Endothelial cell of umbilical vein (primary cell): ENCODE measurements at regions not wholly inside any gene's neighbourhood (a gene's known extent, or its start where the extent isn't known, plus 50 kb on each side); places are given as distances from the start of the nearest gene placed in this dataset.

ENCODE experiments used
- BruUV-seq: library from RNA; stranded (reverse); fragments of 400-500 nt; replicated peaks from 2 replicates; lab custom pipeline; 2021; lab: Mats Ljungman, UMichigan
- CTCF ChIA-PET: fragments of 300-600, 350-600 bp; sonication (Branson Sonifier 250); formaldehyde crosslinking; loops from one replicate; lab custom pipeline; 2021; ENCODE audit warnings: antibody characterized with exemption, inconsistent platforms; lab: Charles Lee
- POLR2A ChIA-PET: fragments of 300-600, 350-600 bp; sonication (Branson Sonifier 250); formaldehyde crosslinking; loops from one replicate; lab custom pipeline; 2021; ENCODE audit warnings: antibody characterized with exemption, inconsistent platforms; lab: Charles Lee
- DNase-seq: peaks from one replicate; pipeline ENCODE4 v3.0.0-alpha.2; 2011; ENCODE audit warnings: low read depth, low spot score
- FAIRE-seq: peaks from 2 replicates; lab custom pipeline; 2011; peaks lifted over from hg19 to GRCh38; lab: Jason Lieb, UNC
- H2AFZ ChIP-seq: 2 replicates; pipeline ENCODE4 v1.6.0; 2012; ENCODE audit warnings: low read depth, low read length, control low read depth, inconsistent platforms
- H3K27ac ChIP-seq: 2 replicates; pipeline ENCODE4 v1.5.1; 2011; ENCODE audit warnings: low read depth, mild to moderate bottlenecking, control low read depth, low read length, moderate library complexity; ENCODE audit not compliant: insufficient read depth
- H3K27me3 ChIP-seq, 2 experiments: 2 replicates each; pipeline versions ENCODE4 v1.6.0 to v1.6.1; 2011; ENCODE audit warnings: low read length in 2 of 2, mixed read lengths in 1 of 2; ENCODE audit not compliant: control insufficient read depth in 2 of 2, insufficient read depth in 2 of 2
- H3K36me3 ChIP-seq, 2 experiments: 2 replicates in 1 of 2; 3 replicates in 1 of 2; pipeline ENCODE4 v1.5.1; 2011; ENCODE audit warnings: low read length in 2 of 2, mild to moderate bottlenecking in 1 of 2, moderate library complexity in 1 of 2; ENCODE audit not compliant: control insufficient read depth in 2 of 2, insufficient read depth in 2 of 2; ENCODE audit errors: extremely low read depth in 1 of 2
- H3K4me1 ChIP-seq: 3 replicates; pipeline ENCODE4 v1.5.1; 2011; ENCODE audit warnings: mild to moderate bottlenecking, low read length; ENCODE audit not compliant: control insufficient read depth, insufficient read depth; ENCODE audit errors: extremely low read depth
- H3K4me2 ChIP-seq: 2 replicates; pipeline ENCODE4 v1.6.1; 2011; ENCODE audit warnings: low read length, control low read depth, mixed read lengths; ENCODE audit not compliant: insufficient read depth
- H3K4me3 ChIP-seq, 3 experiments: fragments of 200-600 bp in 1 of 3; sonication (generic), shearing (Covaris generic) in 1 of 3; replicated peaks in 1 of 3; 2 replicates each; pipeline ENCODE4 v1.5.1; 2011 to 2016; ENCODE audit warnings: control low read depth in 3 of 3, low read length in 3 of 3, mild to moderate bottlenecking in 2 of 3, inconsistent platforms in 1 of 3, low read depth in 1 of 3, moderate library complexity in 1 of 3; ENCODE audit not compliant: insufficient read depth in 1 of 3
- H3K79me2 ChIP-seq: 2 replicates; pipeline ENCODE4 v1.6.0; 2012; ENCODE audit warnings: low read length, inconsistent platforms; ENCODE audit not compliant: control insufficient read depth, insufficient read depth
- H3K9ac ChIP-seq: replicated peaks from 2 replicates; pipeline ENCODE3; 2011; ENCODE audit warnings: low read length, control low read depth; ENCODE audit not compliant: insufficient read depth; ENCODE audit errors: extremely low read depth
- H3K9me1 ChIP-seq: replicated peaks from 3 replicates; pipeline ENCODE4 v1.6.0; 2011; ENCODE audit warnings: mild to moderate bottlenecking, low read length; ENCODE audit not compliant: control insufficient read depth, insufficient read depth; ENCODE audit errors: extremely low read depth
- H3K9me3 ChIP-seq: replicated peaks from 2 replicates; pipeline ENCODE4 v1.5.1; 2012; ENCODE audit warnings: low read length, inconsistent platforms; ENCODE audit not compliant: control insufficient read depth, insufficient read depth
- H4K20me1 ChIP-seq: replicated peaks from 2 replicates; pipeline ENCODE3; 2011; ENCODE audit warnings: mild to moderate bottlenecking, low read length; ENCODE audit not compliant: control insufficient read depth, insufficient read depth; ENCODE audit errors: extremely low read depth
- EZH2 ChIP-seq: IDR thresholded peaks from 2 replicates; pipeline ENCODE4 v1.6.1; 2012; ENCODE audit warnings: borderline replicate concordance, low read depth, mild to moderate bottlenecking, moderate library complexity, low read length, inconsistent platforms; ENCODE audit not compliant: severe bottlenecking
- FOS ChIP-seq: IDR thresholded peaks from 2 replicates; pipeline ENCODE4 v1.6.1; 2011; ENCODE audit warnings: mild to moderate bottlenecking, low read length, moderate library complexity, borderline replicate concordance; ENCODE audit not compliant: insufficient read depth
- GATA2 ChIP-seq: IDR thresholded peaks from 2 replicates; pipeline ENCODE4 v1.7.0; 2011; ENCODE audit warnings: low read depth, mild to moderate bottlenecking, moderate library complexity, mixed read lengths, low read length; ENCODE audit not compliant: insufficient read length, insufficient read depth
- JUN ChIP-seq: IDR thresholded peaks from 2 replicates; pipeline ENCODE4 v1.6.1; 2011; ENCODE audit warnings: borderline replicate concordance, low read depth; ENCODE audit not compliant: insufficient read length, insufficient read depth
- MYC ChIP-seq: IDR thresholded peaks from one replicate; pipeline ENCODE4 v1.6.1; 2011; ENCODE audit warnings: mild to moderate bottlenecking, low read depth, low read length
- POLR2A ChIP-seq: IDR thresholded peaks from 2 replicates; pipeline ENCODE4 v1.6.1; 2012; ENCODE audit warnings: low read depth, mild to moderate bottlenecking, control low read depth, low read length
- POLR2AphosphoS5 ChIP-seq: IDR thresholded peaks from 2 replicates; pipeline ENCODE4 v1.6.1; 2012; ENCODE audit warnings: low read depth, mild to moderate bottlenecking, control low read depth, low read length, moderate library complexity; ENCODE audit not compliant: insufficient read depth
- dilution Hi-C: fragments of 300-500 bp; cut with MboI; formaldehyde crosslinking; loops from one replicate; pipeline ENCODE4 v1.15.0; 2019; ENCODE audit warnings: low sequenced_read_pairs; ENCODE audit not compliant: extremely low pct_ligation_motif_present
- intact Hi-C: fragments of 100-400 bp; cut with micrococcal nuclease; formaldehyde crosslinking; loops from one replicate; pipeline ENCODE4 v1.10.0; 2022
- TF ChIP-seq, protein P1 (sequence below): IDR thresholded peaks from 2 replicates; pipeline ENCODE4 v1.6.1; 2011; ENCODE audit not compliant: insufficient read depth, insufficient read length
- TF ChIP-seq, protein P2 (sequence below), 2 donors: IDR thresholded peaks; 1 replicate in 1 of 2; 2 replicates in 1 of 2; pipeline ENCODE4 v1.5.1; 2011; ENCODE audit warnings: low read length in 2 of 2, mild to moderate bottlenecking in 2 of 2, moderate library complexity in 2 of 2, control low read depth in 1 of 2, inconsistent platforms in 1 of 2, low read depth in 1 of 2; ENCODE audit not compliant: insufficient read depth in 1 of 2; ENCODE audit errors: extremely low read depth in 1 of 2

DNA sequence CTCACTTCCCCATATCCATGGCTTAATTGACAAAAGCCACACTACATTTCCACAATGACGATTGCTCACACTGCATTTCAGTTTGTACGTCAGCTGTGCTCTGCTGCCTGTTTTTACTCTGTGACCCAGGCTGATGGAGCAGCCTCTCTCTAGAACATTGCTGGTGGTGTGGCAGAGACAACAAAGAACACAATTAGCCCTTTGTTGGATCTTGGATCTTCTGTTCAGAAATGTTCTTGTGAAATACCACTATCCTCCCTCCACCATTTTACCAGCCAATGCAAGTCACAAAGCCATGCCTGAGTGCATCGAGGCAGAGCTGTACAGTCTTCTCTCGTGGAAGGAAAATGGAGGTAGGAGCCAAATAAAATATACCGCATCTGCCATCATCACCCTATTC, 56.9 kb upstream of the TBC1D5 start:
- no peak overlapping the region for H3K4me3 ChIP-seq
- no peaks in the 10 kb centered on the region for H3K9me3 ChIP-seq
- H3K27ac ChIP-seq, result no peak overlapping the region
- no peaks in the 10 kb centered on the region for H3K4me1 ChIP-seq
- H3K9me1 ChIP-seq, result no peaks in the 10 kb centered on the region
- H3K27me3 ChIP-seq, result no peaks in the 10 kb centered on the region
- H3K36me3 ChIP-seq, result no peaks in the 10 kb centered on the region
- no peak overlapping the region for H2AFZ ChIP-seq
- H3K9ac ChIP-seq, result no peak overlapping the region
- FAIRE-seq, result no peak
- intact Hi-C loops (no loop called here), dilution Hi-C loops (no loop called here)
- TF ChIP-seq JUN (no peak), MYC (no peak), POLR2A (no peak), GATA2 (no peak)
- TF ChIP-seq, protein P1, sequence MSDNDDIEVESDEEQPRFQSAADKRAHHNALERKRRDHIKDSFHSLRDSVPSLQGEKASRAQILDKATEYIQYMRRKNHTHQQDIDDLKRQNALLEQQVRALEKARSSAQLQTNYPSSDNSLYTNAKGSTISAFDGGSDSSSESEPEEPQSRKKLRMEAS, result no peak
- no peaks in the 10 kb centered on the region for H3K79me2 ChIP-seq
- no peak for DNase-seq
- no peaks in the 10 kb centered on the region for H4K20me1 ChIP-seq
- CTCF ChIA-PET, result interaction anchor here (1.2 kb wide), 1 partner anchor 17 kb away, joined by 5 read pairs; no protein-coding TSS in a partner anchor
- no TSS peak for BruUV-seq
- no peak overlapping the region for H3K4me2 ChIP-seq
- POLR2A ChIA-PET, result no interaction called here

DNA sequence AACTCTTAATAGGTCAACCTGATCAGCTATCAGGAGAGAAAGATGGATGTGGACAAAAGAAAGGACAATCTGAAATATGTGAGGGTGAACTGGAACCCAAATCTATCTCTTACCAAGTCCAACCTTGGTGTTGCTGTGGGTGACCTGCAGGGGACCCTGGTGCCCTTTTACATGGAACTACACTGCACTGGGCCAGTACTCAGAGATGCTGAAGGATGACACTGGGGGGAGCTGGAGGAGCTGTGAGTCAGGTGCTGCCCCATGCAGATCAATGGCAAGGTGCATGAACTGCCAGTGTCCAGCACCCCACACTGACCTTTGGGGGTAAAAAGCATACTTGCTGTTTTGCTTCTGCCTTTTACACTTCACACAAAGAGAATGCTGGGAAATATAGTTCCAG, 55.6 kb upstream of the TBC1D5 start:
- no peaks in the 10 kb centered on the region for H3K27me3 ChIP-seq
- dilution Hi-C loops (no loop called here), intact Hi-C loops (no loop called here)
- H3K9me3 ChIP-seq, result no peaks in the 10 kb centered on the region
- H3K79me2 ChIP-seq, result no peaks in the 10 kb centered on the region
- H3K9ac ChIP-seq, result no peak overlapping the region
- H2AFZ ChIP-seq, result no peak overlapping the region
- ChIA-PET CTCF (no interaction called here), POLR2A (no interaction called here)
- no peak overlapping the region for H3K4me2 ChIP-seq
- H3K9me1 ChIP-seq, result no peaks in the 10 kb centered on the region
- H4K20me1 ChIP-seq, result no peaks in the 10 kb centered on the region
- TF ChIP-seq, protein P2, sequence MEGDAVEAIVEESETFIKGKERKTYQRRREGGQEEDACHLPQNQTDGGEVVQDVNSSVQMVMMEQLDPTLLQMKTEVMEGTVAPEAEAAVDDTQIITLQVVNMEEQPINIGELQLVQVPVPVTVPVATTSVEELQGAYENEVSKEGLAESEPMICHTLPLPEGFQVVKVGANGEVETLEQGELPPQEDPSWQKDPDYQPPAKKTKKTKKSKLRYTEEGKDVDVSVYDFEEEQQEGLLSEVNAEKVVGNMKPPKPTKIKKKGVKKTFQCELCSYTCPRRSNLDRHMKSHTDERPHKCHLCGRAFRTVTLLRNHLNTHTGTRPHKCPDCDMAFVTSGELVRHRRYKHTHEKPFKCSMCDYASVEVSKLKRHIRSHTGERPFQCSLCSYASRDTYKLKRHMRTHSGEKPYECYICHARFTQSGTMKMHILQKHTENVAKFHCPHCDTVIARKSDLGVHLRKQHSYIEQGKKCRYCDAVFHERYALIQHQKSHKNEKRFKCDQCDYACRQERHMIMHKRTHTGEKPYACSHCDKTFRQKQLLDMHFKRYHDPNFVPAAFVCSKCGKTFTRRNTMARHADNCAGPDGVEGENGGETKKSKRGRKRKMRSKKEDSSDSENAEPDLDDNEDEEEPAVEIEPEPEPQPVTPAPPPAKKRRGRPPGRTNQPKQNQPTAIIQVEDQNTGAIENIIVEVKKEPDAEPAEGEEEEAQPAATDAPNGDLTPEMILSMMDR (IDR thresholded peaks at IDR 0.05; ENCODE audit: extremely low read depth in 1 of 2, insufficient read depth in 1 of 2, low read depth in 1 of 2, low read length in 2 of 2), result no peak
- TF ChIP-seq GATA2 (no peak), JUN (no peak), POLR2A (no peak), MYC (no peak), FOS (no peak), POLR2AphosphoS5 (no peak), EZH2 (no peak)
- TF ChIP-seq, protein P1, result no peak
- FAIRE-seq, result no peak
- no peaks in the 10 kb centered on the region for H3K36me3 ChIP-seq
- H3K4me3 ChIP-seq, result no peak overlapping the region
- BruUV-seq, result no TSS peak
- no peak for DNase-seq
- H3K4me1 ChIP-seq, result no peaks in the 10 kb centered on the region
- H3K27ac ChIP-seq, result no peak overlapping the region
